Mucosa of descending colon (tissue), 3 donors: ENCODE measurements at regions not wholly inside any gene's neighbourhood (a gene's known extent, or its start where the extent isn't known, plus 50 kb on each side); places are given as distances from the start of the nearest gene placed in this dataset.

Source experiments
- ATAC-seq: fragments of 200-7000 bp; cut with Tn5 transposase; one replicate; pipeline ENCODE4 v1.9.1; 2020; ENCODE audit warnings: mild to moderate bottlenecking, moderate library complexity
- DNase-seq, 3 donors: peaks; one replicate each; pipeline ENCODE4 v3.0.0-alpha.2; 2020
- H3K36me3 ChIP-seq: fragments of 200-600 bp; one replicate; pipeline ENCODE4 v1.8.0; 2021; ENCODE audit warnings: low read depth, mild to moderate bottlenecking
- H3K4me1 ChIP-seq: fragments of 200-600 bp; one replicate; pipeline ENCODE4 v1.8.0; 2021; ENCODE audit warnings: low read depth, mild to moderate bottlenecking
- H3K4me3 ChIP-seq: fragments of 200-600 bp; one replicate; pipeline ENCODE4 v1.8.0; 2021; ENCODE audit warnings: mild to moderate bottlenecking
- H3K9me3 ChIP-seq: fragments of 200-600 bp; one replicate; pipeline ENCODE4 v1.8.0; 2021; ENCODE audit warnings: mild to moderate bottlenecking
- CTCF ChIP-seq: fragments of 200-600 bp; IDR thresholded peaks from one replicate; pipeline ENCODE4 v1.8.0; 2022; ENCODE audit warnings: antibody characterized with exemption, mild to moderate bottlenecking
- intact Hi-C, 2 donors: fragments of 100-400 bp; cut with DNase I in 1 of 2; cut with micrococcal nuclease in 1 of 2; formaldehyde crosslinking; loops; one replicate each; pipeline versions ENCODE4 v1.11.0 to v1.11.1; 2022; cut with DNase I, micrococcal nuclease
- donor health status: DM: no; HTN: no; CAD: no; lungs with moderate emphysema.
- donor health status: DM: no; HTN: no; CAD: no.
- donor health status: DM: no; HTN: yes; CAD: no.

- Histone ChIP-seq H3K4me1 (no peaks in the 10 kb centered on the region), H3K9me3 (no peaks in the 10 kb centered on the region), H3K4me3 (no peak overlapping the region), H3K36me3 (no peaks in the 10 kb centered on the region)
- ATAC-seq: no peak
- TF ChIP-seq CTCF: no peak
- no peak for DNase-seq
- intact Hi-C loops: no loop called here
These were observed 244.3 kb upstream of the SLCO3A1 start for GRCh38 chr15:91609231-91609630.

- ATAC-seq (no peak), DNase-seq (no peak)
- intact Hi-C loops: no loop called here
These were observed 243.5 kb upstream of the SLCO3A1 start for GRCh38 chr15:91609966-91610365.

GRCh38 chr15:91611561-91612323, 241.8 kb upstream of the SLCO3A1 start:
- intact Hi-C loops: no loop called here
- ATAC-seq: no peak

More at GRCh38 chr15:91609966-91610365, 243.5 kb upstream of the SLCO3A1 start:
- H3K4me3 ChIP-seq: no peak overlapping the region
- TF ChIP-seq CTCF: no peak
- no peaks in the 10 kb centered on the region for H3K4me1 ChIP-seq
- no peaks in the 10 kb centered on the region for H3K36me3 ChIP-seq
- no peaks in the 10 kb centered on the region for H3K9me3 ChIP-seq

GRCh38 chr15:91620229-91620628, 233.3 kb upstream of the SLCO3A1 start:
- TF ChIP-seq CTCF: no peak
- no peaks in the 10 kb centered on the region for H3K4me1 ChIP-seq
- no peaks in the 10 kb centered on the region for H3K9me3 ChIP-seq
- no peak overlapping the region for H3K4me3 ChIP-seq
- H3K36me3 ChIP-seq: no peaks in the 10 kb centered on the region
- intact Hi-C loops: no loop called here
- no peak for ATAC-seq
- DNase-seq: no peak

More at GRCh38 chr15:91611561-91612323, 241.8 kb upstream of the SLCO3A1 start:
- H3K4me3 ChIP-seq: no peak overlapping the region
- H3K4me1 ChIP-seq: no peaks in the 10 kb centered on the region
- no peak for TF ChIP-seq CTCF
- no peaks in the 10 kb centered on the region for H3K9me3 ChIP-seq
- no peak for DNase-seq
- H3K36me3 ChIP-seq: no peaks in the 10 kb centered on the region

- DNase-seq (no peak), ATAC-seq (no peak)
- intact Hi-C loops: no loop called here
- H3K4me1 ChIP-seq: no peaks in the 10 kb centered on the region
- TF ChIP-seq CTCF: no peak
- H3K36me3 ChIP-seq: no peaks in the 10 kb centered on the region
- H3K4me3 ChIP-seq: no peak overlapping the region
- no peaks in the 10 kb centered on the region for H3K9me3 ChIP-seq
These were observed 231.3 kb upstream of the SLCO3A1 start for GRCh38 chr15:91622235-91622634.
